ENCODE measurements at regions not wholly inside any gene's neighbourhood (a gene's known extent, or its start where the extent isn't known, plus 50 kb on each side); places are given as distances from the start of the nearest gene placed in this dataset.

- TF ChIP-seq CTCF (IDR thresholded peaks at IDR 0.05; ENCODE audit: borderline replicate concordance, extremely low read depth, low read length, poor library complexity, severe bottlenecking) (no peak), EZH2 (IDR thresholded peaks at IDR 0.05; ENCODE audit: borderline replicate concordance, low read depth, low read length, severe bottlenecking) (no peak)
These were observed 76.7 kb upstream of the BARX2 start for GRCh38 chr11:129298988-129299387.

All from DND-41 (cell line).